Astrocyte of the cerebellum (primary cell): ENCODE measurements at regions not wholly inside any gene's neighbourhood (a gene's known extent, or its start where the extent isn't known, plus 50 kb on each side); places are given as distances from the start of the nearest gene placed in this dataset.

Experiments used
- DNase-seq: peaks from one replicate; pipeline ENCODE4 v3.0.0-alpha.2; 2011; ENCODE audit warnings: low read depth
- H3K4me3 ChIP-seq: 2 replicates; pipeline ENCODE4 v1.5.1; 2011; ENCODE audit warnings: mild to moderate bottlenecking, low read depth, low read length, moderate library complexity
- CTCF ChIP-seq: IDR thresholded peaks from 2 replicates; pipeline ENCODE4 v1.5.1; 2012; ENCODE audit warnings: low read length, low read depth, moderate library complexity, mild to moderate bottlenecking; ENCODE audit errors: missing control alignments
- in situ Hi-C: cut with HindIII; loops from 2 replicates; pipeline ENCODE4 v1.10.0; 2017; ENCODE audit warnings: low sequenced_read_pairs

GRCh38 chrX:148322906-148323305 is 177.5 kb upstream of the AFF2 start:
- in situ Hi-C loops = no loop called here
- TF ChIP-seq CTCF = no peak
- DNase-seq = no peak
- no peak overlapping the region for H3K4me3 ChIP-seq

GRCh38 chrX:148333989-148334388 is 166.4 kb upstream of the AFF2 start:
- TF ChIP-seq CTCF = no peak
- in situ Hi-C loops = no loop called here

GRCh38 chrX:148337873-148338272 is 162.5 kb upstream of the AFF2 start:
- H3K4me3 ChIP-seq = no peak overlapping the region
- no peak for TF ChIP-seq CTCF
- in situ Hi-C loops = no loop called here
- DNase-seq = no peak

More at GRCh38 chrX:148333989-148334388, 166.4 kb upstream of the AFF2 start:
- no peak overlapping the region for H3K4me3 ChIP-seq
- no peak for DNase-seq

- in situ Hi-C loops = no loop called here
- no peak for TF ChIP-seq CTCF
- no peak for DNase-seq
These were observed 145.5 kb upstream of the AFF2 start for GRCh38 chrX:148354916-148355315.

GRCh38 chrX:148361641-148362040 is 138.8 kb upstream of the AFF2 start:
- in situ Hi-C loops = no loop called here
- no peak for DNase-seq
- TF ChIP-seq CTCF = no peak
- H3K4me3 ChIP-seq = no peak overlapping the region

More at GRCh38 chrX:148354916-148355315, 145.5 kb upstream of the AFF2 start:
- no peak overlapping the region for H3K4me3 ChIP-seq

GRCh38 chrX:148363471-148364235 is 136.8 kb upstream of the AFF2 start:
- H3K4me3 ChIP-seq = no peak overlapping the region
- in situ Hi-C loops = no loop called here
- no peak for DNase-seq
- TF ChIP-seq CTCF = no peak
